CD4-positive, alpha-beta memory T cell (primary cell): ENCODE measurements at regions not wholly inside any gene's neighbourhood (a gene's known extent, or its start where the extent isn't known, plus 50 kb on each side); places are given as distances from the start of the nearest gene placed in this dataset.
"Not testable (repeated sequence)": the region's sequence is repeated elsewhere in the genome, so short reads cannot be mapped to it uniquely, and the experiment has no call there.

Experiments
- CTCF ChIA-PET: fragments of 350-600 bp; sonication (Branson Sonifier 250); formaldehyde crosslinking; loops from one replicate; lab custom pipeline; 2021; ENCODE audit warnings: inconsistent platforms; ENCODE audit not compliant: partially characterized antibody; lab: Charles Lee
- POLR2A ChIA-PET: fragments of 350-600 bp; sonication (Branson Sonifier 250); formaldehyde crosslinking; loops from one replicate; lab custom pipeline; 2021; ENCODE audit not compliant: partially characterized antibody; lab: Charles Lee
- DNase-seq, 5 donors: peaks; one replicate each; pipeline versions ENCODE4 v3.0.0 to v3.0.0-alpha.2; 2020 to 2022; ENCODE audit warnings: mixed read lengths in 1 of 5
- H3K27ac ChIP-seq: one replicate; pipeline ENCODE4 v1.7.0; 2013; ENCODE audit warnings: low read depth, low read length
- H3K27me3 ChIP-seq: 2 replicates; pipeline ENCODE4 v1.7.0; 2013; ENCODE audit warnings: mild to moderate bottlenecking, low read length, moderate library complexity; ENCODE audit not compliant: insufficient read depth
- H3K36me3 ChIP-seq: 2 replicates; pipeline ENCODE4 v1.7.0; 2013; ENCODE audit warnings: mild to moderate bottlenecking, low read length, moderate library complexity; ENCODE audit not compliant: insufficient read depth
- H3K4me1 ChIP-seq: 2 replicates; pipeline ENCODE4 v1.7.0; 2013; ENCODE audit warnings: mild to moderate bottlenecking, low read length, moderate library complexity; ENCODE audit not compliant: insufficient read depth
- H3K4me3 ChIP-seq, 2 donors: one replicate each; pipeline ENCODE4 v1.7.0; 2013; ENCODE audit warnings: low read length in 2 of 2, mild to moderate bottlenecking in 1 of 2
- H3K9me3 ChIP-seq, 2 donors: one replicate each; pipeline ENCODE4 v1.7.0; 2013; ENCODE audit warnings: low read length in 2 of 2, control low read depth in 1 of 2; ENCODE audit not compliant: control insufficient read depth in 1 of 2
- H3K27ac Mint-ChIP-seq, 7 donors: one replicate each; pipeline ENCODE4 v1.8.0; 2020 to 2021; ENCODE audit warnings: mixed read lengths in 7 of 7, mild to moderate bottlenecking in 6 of 7, inconsistent platforms in 3 of 7, moderate library complexity in 3 of 7
- H3K27me3 Mint-ChIP-seq, 2 donors: one replicate each; pipeline ENCODE4 v1.8.0; 2020 to 2021; ENCODE audit warnings: mixed read lengths in 2 of 2
- H3K36me3 Mint-ChIP-seq, 2 donors: one replicate each; pipeline ENCODE4 v1.8.0; 2020 to 2021; ENCODE audit warnings: mixed read lengths in 2 of 2, inconsistent platforms in 1 of 2, mild to moderate bottlenecking in 1 of 2
- H3K4me1 Mint-ChIP-seq, 4 donors: one replicate each; pipeline ENCODE4 v1.8.0; 2020 to 2021; ENCODE audit warnings: mixed read lengths in 4 of 4, mild to moderate bottlenecking in 1 of 4
- H3K4me3 Mint-ChIP-seq, 8 donors: one replicate each; pipeline ENCODE4 v1.8.0; 2020 to 2021; ENCODE audit warnings: mixed read lengths in 8 of 8, mild to moderate bottlenecking in 7 of 8, moderate library complexity in 6 of 8, inconsistent platforms in 3 of 8
- H3K9me3 Mint-ChIP-seq, 8 donors: one replicate each; pipeline ENCODE4 v1.8.0; 2020 to 2021; ENCODE audit warnings: mixed read lengths in 8 of 8, mild to moderate bottlenecking in 5 of 8, inconsistent platforms in 3 of 8, moderate library complexity in 1 of 8
- intact Hi-C: fragments of 100-400 bp; cut with micrococcal nuclease; formaldehyde crosslinking; loops from one replicate; pipeline ENCODE4 v1.15.1; 2023

GRCh38 chr10:30197186-30197585 is 137.8 kb upstream of the JCAD start:
- no peaks in the 10 kb centered on the region for H3K4me1 ChIP-seq
- H3K4me1 Mint-ChIP-seq = peaks cover 0 to 7% (median 0%) of the 10 kb centered on the region in 4 donors
- no peak overlapping the region for H3K27ac ChIP-seq
- H3K4me3 Mint-ChIP-seq = no peak overlapping the region
- H3K36me3 ChIP-seq = no peaks in the 10 kb centered on the region
- H3K9me3 ChIP-seq = no peaks in the 10 kb centered on the region
- ChIA-PET POLR2A (no interaction called here), CTCF (no interaction called here)
- no peaks in the 10 kb centered on the region for H3K27me3 ChIP-seq
- no peak for DNase-seq
- peaks cover 0 to 6% (median 0%) of the 10 kb centered on the region in 8 donors for H3K9me3 Mint-ChIP-seq
- no peaks in the 10 kb centered on the region for H3K36me3 Mint-ChIP-seq
- no peak overlapping the region for H3K4me3 ChIP-seq
- intact Hi-C loops = no loop called here
- no peak overlapping the region for H3K27ac Mint-ChIP-seq
- H3K27me3 Mint-ChIP-seq = peaks cover 10 to 12% of the 10 kb centered on the region in 2 donors

- intact Hi-C loops, H3K4me1 Mint-ChIP-seq, H3K36me3 ChIP-seq, H3K4me3 Mint-ChIP-seq, CTCF ChIA-PET, H3K27me3 ChIP-seq, H3K9me3 Mint-ChIP-seq, H3K9me3 ChIP-seq, H3K4me1 ChIP-seq, DNase-seq, H3K36me3 Mint-ChIP-seq, H3K27ac ChIP-seq, H3K4me3 ChIP-seq, POLR2A ChIA-PET, H3K27ac Mint-ChIP-seq: not testable (repeated sequence)
- peaks cover 10 to 12% of the 10 kb centered on the region in 2 donors for H3K27me3 Mint-ChIP-seq
These were observed 137.2 kb upstream of the JCAD start for GRCh38 chr10:30196559-30196958.

GRCh38 chr10:30192846-30193608 is 133.6 kb upstream of the JCAD start:
- ChIA-PET POLR2A (no interaction called here), CTCF (no interaction called here)
- H3K36me3 ChIP-seq = no peaks in the 10 kb centered on the region
- no peaks in the 10 kb centered on the region for H3K27me3 ChIP-seq
- H3K9me3 ChIP-seq = no peaks in the 10 kb centered on the region
- Mint-ChIP-seq H3K36me3 (no peaks in the 10 kb centered on the region), H3K27ac (no peak overlapping the region), H3K4me3 (no peak overlapping the region), H3K27me3 (peaks cover 3 to 6% of the 10 kb centered on the region in 2 donors), H3K9me3 (peaks cover 0 to 6% (median 0%) of the 10 kb centered on the region in 8 donors), H3K4me1 (peaks cover 0 to 7% (median 0%) of the 10 kb centered on the region in 4 donors)
- DNase-seq = no peak
- intact Hi-C loops = no loop called here
- H3K4me1 ChIP-seq = no peaks in the 10 kb centered on the region
- H3K27ac ChIP-seq = no peak overlapping the region
- H3K4me3 ChIP-seq = no peak overlapping the region

GRCh38 chr10:30190577-30191552 is 131.5 kb upstream of the JCAD start:
- POLR2A ChIA-PET = no interaction called here
- H3K4me1 Mint-ChIP-seq = peaks cover 0 to 8% (median 0%) of the 10 kb centered on the region in 4 donors
- CTCF ChIA-PET = no interaction called here
- no peak overlapping the region for H3K4me3 Mint-ChIP-seq
- DNase-seq = no peak
- no peaks in the 10 kb centered on the region for H3K36me3 ChIP-seq
- H3K27me3 Mint-ChIP-seq = peaks cover 0 to 2% of the 10 kb centered on the region in 2 donors
- H3K4me1 ChIP-seq = no peaks in the 10 kb centered on the region
- H3K27ac Mint-ChIP-seq = no peak overlapping the region
- no peaks in the 10 kb centered on the region for H3K27me3 ChIP-seq
- peaks cover 0 to 6% (median 0%) of the 10 kb centered on the region in 8 donors for H3K9me3 Mint-ChIP-seq
- H3K4me3 ChIP-seq = no peak overlapping the region
- H3K36me3 Mint-ChIP-seq = no peaks in the 10 kb centered on the region
- intact Hi-C loops = no loop called here
- H3K27ac ChIP-seq = no peak overlapping the region
- H3K9me3 ChIP-seq = no peaks in the 10 kb centered on the region

GRCh38 chr10:30189238-30189580 is 129.8 kb upstream of the JCAD start:
- H3K4me3 ChIP-seq = no peak overlapping the region
- intact Hi-C loops = no loop called here
- Mint-ChIP-seq H3K27ac (no peak overlapping the region), H3K4me3 (no peak overlapping the region), H3K27me3 (peaks cover 0 to 2% of the 10 kb centered on the region in 2 donors), H3K9me3 (peaks cover 0 to 3% (median 0%) of the 10 kb centered on the region in 8 donors), H3K36me3 (no peaks in the 10 kb centered on the region), H3K4me1 (peaks cover 0 to 8% (median 0%) of the 10 kb centered on the region in 4 donors)
- H3K9me3 ChIP-seq = no peaks in the 10 kb centered on the region
- CTCF ChIA-PET = no interaction called here
- H3K27ac ChIP-seq = no peak overlapping the region
- no peaks in the 10 kb centered on the region for H3K27me3 ChIP-seq
- no peaks in the 10 kb centered on the region for H3K4me1 ChIP-seq
- POLR2A ChIA-PET = no interaction called here
- H3K36me3 ChIP-seq = no peaks in the 10 kb centered on the region
- DNase-seq = no peak

GRCh38 chr10:30188556-30189237 is 129.3 kb upstream of the JCAD start:
- H3K36me3 ChIP-seq = no peaks in the 10 kb centered on the region
- H3K9me3 ChIP-seq = no peaks in the 10 kb centered on the region
- Mint-ChIP-seq H3K9me3 (no peaks in the 10 kb centered on the region), H3K27me3 (peaks cover 0 to 2% of the 10 kb centered on the region in 2 donors), H3K4me1 (peaks cover 0 to 8% (median 0%) of the 10 kb centered on the region in 4 donors), H3K27ac (no peak overlapping the region), H3K36me3 (no peaks in the 10 kb centered on the region), H3K4me3 (no peak overlapping the region)
- no peak overlapping the region for H3K4me3 ChIP-seq
- ChIA-PET POLR2A (no interaction called here), CTCF (no interaction called here)
- no peaks in the 10 kb centered on the region for H3K27me3 ChIP-seq
- H3K4me1 ChIP-seq = no peaks in the 10 kb centered on the region
- intact Hi-C loops = no loop called here
- H3K27ac ChIP-seq = no peak overlapping the region
- no peak for DNase-seq

DNA sequence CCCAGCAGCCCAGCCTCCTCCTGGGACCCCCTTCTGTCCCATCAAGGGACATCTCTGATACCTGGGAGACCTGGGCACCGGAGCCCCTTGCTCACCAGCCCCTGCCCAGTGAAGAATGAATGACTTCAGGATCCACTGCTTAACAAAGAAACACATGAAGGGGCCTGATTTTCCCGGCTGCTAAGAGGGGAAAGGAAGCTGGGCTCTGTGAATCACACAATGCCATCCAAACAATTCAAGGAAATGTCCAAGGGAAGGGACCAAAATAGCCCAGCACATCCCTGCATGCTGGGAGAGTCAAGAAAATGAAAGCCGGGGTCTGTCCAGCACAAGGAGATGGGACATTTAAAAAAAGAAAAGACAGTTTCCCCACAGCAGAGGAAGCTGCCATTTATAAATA is 128.7 kb upstream of the JCAD start:
- H3K9me3 Mint-ChIP-seq = no peaks in the 10 kb centered on the region
- no peak overlapping the region for H3K4me3 Mint-ChIP-seq
- Histone ChIP-seq H3K27me3 (no peaks in the 10 kb centered on the region), H3K4me3 (no peak overlapping the region), H3K27ac (no peak overlapping the region), H3K9me3 (no peaks in the 10 kb centered on the region), H3K36me3 (no peaks in the 10 kb centered on the region), H3K4me1 (no peaks in the 10 kb centered on the region)
- CTCF ChIA-PET = no interaction called here
- H3K27ac Mint-ChIP-seq = no peak overlapping the region
- H3K36me3 Mint-ChIP-seq = no peaks in the 10 kb centered on the region
- H3K4me1 Mint-ChIP-seq = peaks cover 0 to 6% (median under 1%) of the 10 kb centered on the region in 4 donors
- no peak for DNase-seq
- POLR2A ChIA-PET = no interaction called here
- peaks cover 0 to 2% of the 10 kb centered on the region in 2 donors for H3K27me3 Mint-ChIP-seq
- intact Hi-C loops = no loop called here
